Osteoblast (primary cell): ENCODE measurements at regions not wholly inside any gene's neighbourhood (a gene's known extent, or its start where the extent isn't known, plus 50 kb on each side); places are given as distances from the start of the nearest gene placed in this dataset.

Experiments used
- DNase-seq: peaks from one replicate; pipeline ENCODE4 v3.0.0; 2011; ENCODE audit warnings: low spot score, mixed read lengths; ENCODE audit not compliant: insufficient read length; ENCODE audit errors: missing footprints
- H2AFZ ChIP-seq: 2 replicates; pipeline ENCODE4 v1.6.0; 2011; ENCODE audit warnings: mild to moderate bottlenecking, low read length
- H3K27ac ChIP-seq: 2 replicates; pipeline ENCODE4 v1.5.1; 2011; ENCODE audit warnings: mild to moderate bottlenecking, low read depth, low read length, moderate library complexity
- H3K27me3 ChIP-seq: 2 replicates; pipeline ENCODE4 v1.6.0; 2012; ENCODE audit warnings: mild to moderate bottlenecking, control low read depth, inconsistent platforms, low read length, moderate library complexity; ENCODE audit not compliant: insufficient read depth
- H3K36me3 ChIP-seq: 2 replicates; pipeline ENCODE4 v1.5.1; 2011; ENCODE audit warnings: mild to moderate bottlenecking, low read length, control low read depth, moderate library complexity; ENCODE audit not compliant: insufficient read depth
- H3K4me1 ChIP-seq: 2 replicates; pipeline ENCODE4 v1.5.1; 2011; ENCODE audit warnings: mild to moderate bottlenecking, low read length, control low read depth, moderate library complexity; ENCODE audit not compliant: insufficient read depth
- H3K4me2 ChIP-seq: 2 replicates; pipeline ENCODE4 v1.6.0; 2011; ENCODE audit warnings: mild to moderate bottlenecking, low read length; ENCODE audit not compliant: insufficient read depth
- H3K4me3 ChIP-seq: fragments of 200-600 bp; sonication (generic); 3 replicates; pipeline ENCODE4 v1.5.1; 2012; ENCODE audit warnings: mild to moderate bottlenecking, low read length, inconsistent platforms; ENCODE audit not compliant: insufficient read depth
- H3K79me2 ChIP-seq: 2 replicates; pipeline ENCODE4 v1.6.0; 2012; ENCODE audit warnings: mild to moderate bottlenecking, low read length, control low read depth, inconsistent platforms; ENCODE audit not compliant: insufficient read depth
- H3K9me3 ChIP-seq: 2 replicates; pipeline ENCODE4 v1.5.1; 2011; ENCODE audit warnings: low read depth, low read length, control low read depth
- H4K20me1 ChIP-seq: 2 replicates; pipeline ENCODE4 v1.6.0; 2012; ENCODE audit warnings: mild to moderate bottlenecking, low read length, control low read depth; ENCODE audit not compliant: insufficient read depth
- TF ChIP-seq, protein P1 (sequence below): IDR thresholded peaks from 2 replicates; pipeline ENCODE4 v1.5.1; 2011; ENCODE audit warnings: mild to moderate bottlenecking, low read depth, low read length, moderate library complexity; ENCODE audit errors: extremely low read depth

DNA sequence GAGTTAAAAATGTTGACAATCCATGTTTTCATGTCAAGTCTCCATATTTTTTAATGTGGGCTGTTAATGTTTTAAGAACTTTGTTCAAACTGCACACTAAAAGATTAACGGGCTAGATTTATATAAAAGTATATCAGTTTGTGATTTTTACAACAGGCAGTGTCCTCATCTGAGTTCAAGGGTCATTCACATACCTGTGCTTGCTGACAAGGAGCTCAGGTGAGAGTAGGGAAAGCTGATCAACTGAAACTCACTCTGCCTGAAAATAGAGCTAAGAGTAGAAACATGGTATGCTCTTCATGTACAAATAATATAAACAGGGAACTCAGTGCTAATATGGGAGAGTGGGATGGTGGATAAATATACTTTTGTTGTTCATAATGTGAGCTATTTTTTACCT is 102.3 kb upstream of the DKK2 start:
- Histone ChIP-seq H3K4me3 (no peak overlapping the region), H3K27me3 (no peaks in the 10 kb centered on the region), H4K20me1 (no peaks in the 10 kb centered on the region), H3K4me1 (no peaks in the 10 kb centered on the region), H3K27ac (no peak overlapping the region), H3K79me2 (no peaks in the 10 kb centered on the region), H3K36me3 (no peaks in the 10 kb centered on the region), H3K4me2 (no peak overlapping the region), H3K9me3 (no peaks in the 10 kb centered on the region), H2AFZ (no peak overlapping the region)
- DNase-seq: no peak
- TF ChIP-seq, protein P1, sequence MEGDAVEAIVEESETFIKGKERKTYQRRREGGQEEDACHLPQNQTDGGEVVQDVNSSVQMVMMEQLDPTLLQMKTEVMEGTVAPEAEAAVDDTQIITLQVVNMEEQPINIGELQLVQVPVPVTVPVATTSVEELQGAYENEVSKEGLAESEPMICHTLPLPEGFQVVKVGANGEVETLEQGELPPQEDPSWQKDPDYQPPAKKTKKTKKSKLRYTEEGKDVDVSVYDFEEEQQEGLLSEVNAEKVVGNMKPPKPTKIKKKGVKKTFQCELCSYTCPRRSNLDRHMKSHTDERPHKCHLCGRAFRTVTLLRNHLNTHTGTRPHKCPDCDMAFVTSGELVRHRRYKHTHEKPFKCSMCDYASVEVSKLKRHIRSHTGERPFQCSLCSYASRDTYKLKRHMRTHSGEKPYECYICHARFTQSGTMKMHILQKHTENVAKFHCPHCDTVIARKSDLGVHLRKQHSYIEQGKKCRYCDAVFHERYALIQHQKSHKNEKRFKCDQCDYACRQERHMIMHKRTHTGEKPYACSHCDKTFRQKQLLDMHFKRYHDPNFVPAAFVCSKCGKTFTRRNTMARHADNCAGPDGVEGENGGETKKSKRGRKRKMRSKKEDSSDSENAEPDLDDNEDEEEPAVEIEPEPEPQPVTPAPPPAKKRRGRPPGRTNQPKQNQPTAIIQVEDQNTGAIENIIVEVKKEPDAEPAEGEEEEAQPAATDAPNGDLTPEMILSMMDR: no peak

DNA sequence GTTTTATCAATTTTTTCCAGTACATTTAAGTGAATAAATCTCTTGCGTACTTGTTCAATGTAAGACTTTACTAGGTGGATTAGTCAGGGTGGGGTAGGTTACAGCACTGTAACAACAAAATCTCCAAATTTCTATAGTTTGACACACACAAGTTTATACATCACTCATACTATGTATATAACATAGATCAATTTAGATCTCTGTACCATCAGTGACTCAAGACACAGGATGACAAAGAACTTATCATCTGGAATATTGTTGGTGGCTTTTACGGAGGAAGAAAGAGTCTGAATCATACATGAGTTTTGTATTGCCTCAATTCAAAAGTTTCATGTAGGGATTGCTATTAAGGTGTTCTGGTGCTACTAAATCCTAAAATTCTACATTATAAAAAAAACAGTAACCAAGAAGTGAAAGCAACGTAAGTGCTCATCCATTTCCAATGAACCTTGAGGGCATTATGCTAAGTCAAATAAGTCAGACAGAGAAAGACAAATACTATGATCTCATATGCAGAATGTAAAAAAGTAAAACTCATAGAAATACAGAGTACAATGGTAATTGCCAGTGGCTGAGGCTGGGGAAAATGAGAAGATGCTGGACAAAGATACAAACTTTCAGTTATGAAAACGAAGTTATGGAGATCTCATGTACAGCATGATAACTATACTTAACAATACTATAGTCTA is 98.0 kb upstream of the DKK2 start:
- H2AFZ ChIP-seq: no peak overlapping the region
- H3K27me3 ChIP-seq: no peaks in the 10 kb centered on the region
- no peaks in the 10 kb centered on the region for H4K20me1 ChIP-seq
- H3K9me3 ChIP-seq: no peaks in the 10 kb centered on the region
- H3K36me3 ChIP-seq: no peaks in the 10 kb centered on the region
- no peak for DNase-seq
- H3K4me3 ChIP-seq: no peak overlapping the region
- TF ChIP-seq, protein P1: no peak
- no peak overlapping the region for H3K4me2 ChIP-seq
- H3K27ac ChIP-seq: no peak overlapping the region
- peaks cover 8% of the 10 kb centered on the region for H3K4me1 ChIP-seq
- H3K79me2 ChIP-seq: no peaks in the 10 kb centered on the region

DNA sequence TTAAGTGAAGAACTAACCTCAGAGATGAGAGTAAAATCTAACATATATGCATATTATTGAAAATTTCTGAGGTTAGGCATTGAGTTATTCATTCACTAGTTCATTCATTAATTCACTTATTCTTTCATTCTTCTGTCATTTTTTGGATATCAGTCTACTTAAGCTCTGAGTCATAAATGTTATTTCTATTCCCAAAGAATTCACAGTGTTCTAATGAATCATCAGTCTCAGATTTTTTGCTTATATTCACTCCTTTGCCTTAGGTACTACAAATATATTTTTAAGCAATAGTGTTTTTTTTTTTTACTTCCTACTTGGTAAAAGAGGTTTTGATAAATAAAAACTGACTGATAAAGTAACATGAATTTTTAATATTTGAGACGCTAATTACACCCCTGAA is 95.2 kb upstream of the DKK2 start:
- DNase-seq: peak; percentile 58
- H3K4me3 ChIP-seq: no peak overlapping the region
- no peaks in the 10 kb centered on the region for H3K27me3 ChIP-seq
- no peaks in the 10 kb centered on the region for H4K20me1 ChIP-seq
- H3K4me2 ChIP-seq: no peak overlapping the region
- no peaks in the 10 kb centered on the region for H3K79me2 ChIP-seq
- H3K36me3 ChIP-seq: no peaks in the 10 kb centered on the region
- no peak overlapping the region for H3K27ac ChIP-seq
- H3K4me1 ChIP-seq: peaks cover 23% of the 10 kb centered on the region
- no peak overlapping the region for H2AFZ ChIP-seq
- H3K9me3 ChIP-seq: no peaks in the 10 kb centered on the region
- TF ChIP-seq, protein P1: no peak

DNA sequence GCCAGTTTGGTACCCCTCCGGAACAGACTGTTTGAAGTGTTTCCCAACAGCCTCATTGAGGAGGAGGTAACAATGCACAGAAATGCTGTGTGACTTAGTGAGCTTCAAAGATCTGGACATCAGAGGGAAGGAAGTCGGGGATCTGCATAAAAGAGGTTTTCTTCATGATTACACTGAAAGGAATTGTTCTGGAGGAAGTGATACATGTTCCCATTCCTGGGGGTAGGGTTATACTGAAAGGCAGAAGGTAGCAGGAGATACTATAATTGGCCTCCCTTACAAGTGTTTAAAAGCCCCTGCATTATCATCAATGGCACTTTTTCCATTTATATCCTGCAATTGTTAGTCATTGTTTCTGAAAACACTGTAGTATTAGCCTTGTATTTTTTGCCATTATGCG is 94.0 kb upstream of the DKK2 start:
- H3K27ac ChIP-seq: no peak overlapping the region
- H3K9me3 ChIP-seq: no peaks in the 10 kb centered on the region
- H3K27me3 ChIP-seq: no peaks in the 10 kb centered on the region
- DNase-seq: no peak
- no peaks in the 10 kb centered on the region for H3K36me3 ChIP-seq
- H4K20me1 ChIP-seq: no peaks in the 10 kb centered on the region
- no peaks in the 10 kb centered on the region for H3K79me2 ChIP-seq
- H3K4me3 ChIP-seq: no peak overlapping the region
- H3K4me2 ChIP-seq: no peak overlapping the region
- peaks cover 31% of the 10 kb centered on the region for H3K4me1 ChIP-seq
- TF ChIP-seq, protein P1: no peak
- no peak overlapping the region for H2AFZ ChIP-seq
